AG09319 (cell line): ENCODE measurements at regions not wholly inside any gene's neighbourhood (a gene's known extent, or its start where the extent isn't known, plus 50 kb on each side); places are given as distances from the start of the nearest gene placed in this dataset.
"Not testable (repeated sequence)": the region's sequence is repeated elsewhere in the genome, so short reads cannot be mapped to it uniquely, and the experiment has no call there.

Experiments
- DNase-seq: peaks from one replicate; pipeline ENCODE4 v3.0.0-alpha.2; 2010; ENCODE audit warnings: low read depth; ENCODE audit errors: extremely low read depth
- CTCF ChIP-seq: IDR thresholded peaks from 2 replicates; pipeline ENCODE4 v1.5.1; 2011; ENCODE audit warnings: low read depth, mild to moderate bottlenecking, inconsistent platforms, low read length, moderate library complexity

- DNase-seq, result no peak
- TF ChIP-seq CTCF, result no peak
Measured at GRCh38 chr15:44873103-44873502, 83.4 kb upstream of the TERB2 start.

GRCh38 chr15:44879066-44879465 lies 77.4 kb upstream of the TERB2 start:
- DNase-seq, result no peak
- no peak for TF ChIP-seq CTCF

DNA sequence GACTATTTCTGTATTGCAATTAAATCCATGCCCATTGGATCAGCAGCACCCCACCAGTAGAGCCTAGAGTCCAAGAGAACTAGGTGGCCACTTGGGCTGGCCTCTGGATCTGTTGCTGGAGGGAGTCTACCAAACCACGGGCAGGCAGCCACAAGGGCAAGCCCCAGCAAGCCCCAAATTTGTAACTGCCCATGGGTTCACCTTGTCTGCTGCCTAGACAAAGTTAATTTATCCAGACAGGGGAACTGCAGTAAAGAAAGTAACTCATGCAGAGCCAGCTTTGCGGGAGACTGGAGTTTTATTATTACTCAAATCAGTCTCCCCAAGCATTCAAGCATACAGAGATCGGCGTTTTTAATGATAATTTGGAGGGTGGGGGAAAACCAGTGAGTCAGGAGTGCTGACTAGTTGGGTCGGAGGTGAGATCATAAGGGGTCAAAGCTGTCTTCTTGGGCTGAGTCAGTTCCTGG lies 74.0 kb upstream of the TERB2 start:
- no peak for TF ChIP-seq CTCF
- DNase-seq, result no peak

DNA sequence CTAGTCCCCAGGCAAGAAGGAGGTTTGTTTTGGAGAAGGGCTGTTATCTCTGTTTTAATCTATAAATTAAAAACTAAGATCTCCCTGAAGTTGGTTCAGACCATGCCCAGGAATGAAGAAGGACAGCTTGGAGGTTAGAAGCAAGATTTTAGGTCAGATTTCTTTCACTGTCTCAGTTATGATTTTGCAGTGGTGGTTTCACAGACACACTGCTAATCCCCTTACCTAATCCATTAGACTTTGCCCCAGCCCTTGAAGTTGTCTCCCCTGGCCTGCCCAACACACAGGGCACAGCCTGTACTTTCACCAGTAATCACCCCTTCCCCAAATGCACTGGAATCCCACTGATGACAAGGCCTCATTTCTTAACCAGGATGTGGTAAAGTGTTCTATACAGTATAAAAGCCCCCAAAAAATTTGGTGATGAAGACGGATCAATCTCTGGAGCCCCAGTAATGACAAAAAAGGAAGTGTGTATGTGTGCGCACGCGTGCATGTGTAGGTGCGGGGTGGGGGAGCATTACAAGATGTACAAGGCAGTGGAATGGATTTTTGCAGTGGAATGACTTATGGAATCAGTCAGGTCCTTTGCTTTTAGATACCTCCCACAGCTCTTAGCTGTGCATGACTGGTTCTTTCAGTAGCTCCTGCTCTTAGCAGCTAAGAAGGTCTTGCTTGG lies 73.1 kb upstream of the TERB2 start:
- TF ChIP-seq CTCF, result no peak
- no peak for DNase-seq

GRCh38 chr15:44898890-44899651 lies 57.4 kb upstream of the TERB2 start:
- DNase-seq, result not testable (repeated sequence)

DNA sequence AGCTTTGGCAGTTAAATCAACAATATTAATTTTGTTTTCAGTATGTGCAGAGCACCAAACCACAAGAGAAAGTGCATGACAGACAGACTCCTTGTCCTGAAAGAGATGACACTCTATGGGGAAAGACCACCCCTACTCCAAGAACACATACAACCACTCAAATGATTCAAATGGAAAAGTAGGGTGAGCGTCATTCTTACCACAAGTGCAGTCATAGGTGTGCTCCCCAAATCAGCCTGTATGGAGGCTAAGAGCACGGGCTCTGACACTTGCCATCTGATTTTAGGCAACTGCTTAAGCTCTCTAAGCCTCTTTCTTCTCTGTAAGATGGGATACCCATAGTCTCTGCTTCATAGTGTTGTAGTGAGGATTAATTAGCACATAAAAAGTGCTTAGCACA lies 56.7 kb upstream of the TERB2 start:
- not testable (repeated sequence) for DNase-seq

DNA sequence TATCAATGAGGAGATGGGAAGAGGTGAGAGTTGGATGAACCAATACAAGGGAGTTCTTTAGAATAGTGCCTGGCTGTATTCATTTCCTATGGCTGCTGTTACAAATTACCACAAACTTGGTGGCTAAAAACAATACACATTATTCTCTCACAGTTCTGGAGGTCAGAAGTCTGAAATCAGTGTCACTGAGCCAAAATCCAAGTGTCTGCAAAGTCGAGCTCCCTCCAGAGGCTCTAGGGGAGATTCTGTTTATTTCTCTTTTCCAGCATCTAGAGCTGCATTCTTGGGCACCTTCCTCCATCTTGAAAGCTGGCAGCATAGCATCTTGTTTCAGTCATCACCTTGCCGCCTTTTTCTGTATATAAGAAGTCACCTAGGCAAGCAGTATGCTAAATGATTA lies 55.7 kb upstream of the TERB2 start:
- DNase-seq, result not testable (repeated sequence)

DNA sequence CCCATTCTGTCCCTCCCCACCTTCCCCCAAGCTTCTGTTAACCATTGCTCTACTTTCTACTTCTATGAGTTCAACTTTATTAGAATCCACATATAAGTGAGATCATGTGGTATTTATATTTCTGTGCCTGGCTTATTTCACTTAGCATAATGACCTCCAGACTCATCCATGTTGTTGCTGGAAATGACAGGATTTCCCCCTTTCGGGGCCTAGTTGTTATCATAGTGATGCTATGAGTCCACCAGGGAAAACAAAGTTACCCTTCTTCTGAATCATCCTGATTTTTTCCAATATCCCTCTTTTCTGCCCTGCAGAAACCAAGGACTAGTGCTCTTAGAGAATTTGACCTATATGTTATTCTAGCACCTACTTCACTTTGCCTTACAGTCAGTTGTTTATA lies 53.2 kb upstream of the TERB2 start:
- DNase-seq, result not testable (repeated sequence)

DNA sequence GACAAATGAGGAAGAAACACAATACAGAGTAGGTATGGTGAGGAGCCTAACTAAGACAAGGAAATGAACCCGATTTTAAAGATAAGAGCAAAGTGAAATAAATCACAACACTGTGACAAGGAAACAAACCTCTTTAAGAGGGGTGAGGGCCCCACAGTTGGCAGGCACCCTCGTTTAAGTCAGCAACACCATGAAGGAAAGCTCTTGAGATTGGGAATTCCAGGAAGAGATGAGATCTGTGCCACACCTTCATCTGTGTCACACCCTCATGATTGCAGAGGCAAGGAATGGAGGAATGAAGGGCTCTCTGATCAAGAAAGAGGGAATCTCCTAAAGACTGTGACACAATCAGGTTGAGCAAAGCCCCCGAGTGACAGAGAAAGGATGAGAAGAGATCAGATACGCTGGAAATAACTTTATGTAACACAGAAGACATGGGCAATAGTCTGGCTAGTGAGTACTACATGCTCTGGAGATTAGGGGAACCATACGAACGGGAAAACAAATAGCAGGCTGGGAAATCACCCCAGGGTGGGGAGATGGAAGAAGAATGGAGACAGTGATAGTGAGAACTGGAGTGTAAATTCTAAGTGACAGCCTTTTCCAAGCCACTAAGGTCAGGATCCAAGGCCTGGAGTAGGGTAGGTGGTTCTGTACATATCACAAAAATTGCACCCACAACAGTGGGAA lies 51.7 kb upstream of the TERB2 start:
- not testable (repeated sequence) for DNase-seq
